ENCODE measurements at regions not wholly inside any gene's neighbourhood (a gene's known extent, or its start where the extent isn't known, plus 50 kb on each side); places are given as distances from the start of the nearest gene placed in this dataset.

GRCh38 chrX:95585321-95585720 lies 1099.3 kb upstream of the DIAPH2 start:
- Histone ChIP-seq H2AK5ac (ENCODE audit: low read length, severe bottlenecking) (no peak overlapping the region), H3K23ac (ENCODE audit: low read length in 2 of 2) (no peak overlapping the region), H4K91ac (ENCODE audit: low read length) (no peak overlapping the region), H3K4me2 (ENCODE audit: low read length, poor library complexity, severe bottlenecking) (no peak overlapping the region), H3K36me3 (ENCODE audit: control insufficient read depth in 1 of 2, insufficient read depth in 2 of 2, low read depth in 1 of 2, low read length in 2 of 2) (no peaks in the 10 kb centered on the region), H3K4me3 (ENCODE audit: insufficient read depth in 1 of 2, low read depth in 1 of 2, low read length in 2 of 2) (no peak overlapping the region), H3K9me3 (ENCODE audit: control insufficient read depth, low read length) (no peaks in the 10 kb centered on the region), H2BK120ac (ENCODE audit: low read depth, low read length) (no peak overlapping the region), H2BK15ac (ENCODE audit: low read depth, poor library complexity, severe bottlenecking) (no peak overlapping the region), H3K27ac (ENCODE audit: low read length, poor library complexity, severe bottlenecking) (no peak overlapping the region), H3K4ac (ENCODE audit: low read depth in 1 of 2, low read length in 2 of 2) (no peak overlapping the region), H3K4me1 (ENCODE audit: control insufficient read depth, insufficient read depth, low read depth, low read length) (no peaks in the 10 kb centered on the region), H2AFZ (ENCODE audit: low read depth, low read length) (no peak overlapping the region), H4K8ac (ENCODE audit: low read length) (no peak overlapping the region), H3K9ac (ENCODE audit: low read length) (no peak overlapping the region), H3K79me1 (replicated peaks; ENCODE audit: low read length, poor library complexity, severe bottlenecking) (no peaks in the 10 kb centered on the region), H3K18ac (ENCODE audit: low read depth in 1 of 2, low read length in 2 of 2) (no peak overlapping the region), H3K27me3 (ENCODE audit: control insufficient read depth in 1 of 2, insufficient read depth in 1 of 2, low read length in 2 of 2) (no peaks in the 10 kb centered on the region), H2BK5ac (ENCODE audit: low read depth, low read length, poor library complexity, severe bottlenecking) (no peak overlapping the region), H2BK12ac (ENCODE audit: low read length in 2 of 2) (no peak overlapping the region), H3K14ac (ENCODE audit: low read length in 2 of 2) (no peak overlapping the region)
- 96% methylated on average over 2 of the region's 2 CpGs for WGBS
- DNase-seq = no peak

- Histone ChIP-seq H3K18ac (ENCODE audit: low read depth in 1 of 2, low read length in 2 of 2) (no peak overlapping the region), H2BK12ac (ENCODE audit: low read length in 2 of 2) (no peak overlapping the region), H2BK120ac (ENCODE audit: low read depth, low read length) (no peak overlapping the region), H3K4me3 (ENCODE audit: insufficient read depth in 1 of 2, low read depth in 1 of 2, low read length in 2 of 2) (no peak overlapping the region), H3K4ac (ENCODE audit: low read depth in 1 of 2, low read length in 2 of 2) (no peak overlapping the region), H3K9ac (ENCODE audit: low read length) (no peak overlapping the region), H3K4me2 (ENCODE audit: low read length, poor library complexity, severe bottlenecking) (no peak overlapping the region), H3K27me3 (ENCODE audit: control insufficient read depth in 1 of 2, insufficient read depth in 1 of 2, low read length in 2 of 2) (no peaks in the 10 kb centered on the region), H4K91ac (ENCODE audit: low read length) (no peak overlapping the region), H3K36me3 (ENCODE audit: control insufficient read depth in 1 of 2, insufficient read depth in 2 of 2, low read depth in 1 of 2, low read length in 2 of 2) (no peaks in the 10 kb centered on the region), H3K14ac (ENCODE audit: low read length in 2 of 2) (no peak overlapping the region), H3K79me1 (replicated peaks; ENCODE audit: low read length, poor library complexity, severe bottlenecking) (no peaks in the 10 kb centered on the region), H2BK15ac (ENCODE audit: low read depth, poor library complexity, severe bottlenecking) (no peak overlapping the region), H2AK5ac (ENCODE audit: low read length, severe bottlenecking) (no peak overlapping the region), H2BK5ac (ENCODE audit: low read depth, low read length, poor library complexity, severe bottlenecking) (no peak overlapping the region), H4K8ac (ENCODE audit: low read length) (no peak overlapping the region), H3K27ac (ENCODE audit: low read length, poor library complexity, severe bottlenecking) (no peak overlapping the region), H3K4me1 (ENCODE audit: control insufficient read depth, insufficient read depth, low read depth, low read length) (no peaks in the 10 kb centered on the region), H3K9me3 (ENCODE audit: control insufficient read depth, low read length) (peaks cover 2% of the 10 kb centered on the region), H2AFZ (ENCODE audit: low read depth, low read length) (no peak overlapping the region), H3K23ac (ENCODE audit: low read length in 2 of 2) (no peak overlapping the region)
- DNase-seq = no peak
- WGBS = 100% methylated on average over 1 of the region's 2 CpGs
Observed at GRCh38 chrX:95612350-95612749, 1072.3 kb upstream of the DIAPH2 start.

GRCh38 chrX:95622200-95622599 lies 1062.4 kb upstream of the DIAPH2 start:
- no peak overlapping the region for H3K4ac ChIP-seq (ENCODE audit: low read depth in 1 of 2, low read length in 2 of 2)
- no peak overlapping the region for H2BK5ac ChIP-seq (ENCODE audit: low read depth, low read length, poor library complexity, severe bottlenecking)
- H3K14ac ChIP-seq (ENCODE audit: low read length in 2 of 2) = no peak overlapping the region
- H4K8ac ChIP-seq (ENCODE audit: low read length) = no peak overlapping the region
- no peak overlapping the region for H2AK5ac ChIP-seq (ENCODE audit: low read length, severe bottlenecking)
- H3K18ac ChIP-seq (ENCODE audit: low read depth in 1 of 2, low read length in 2 of 2) = no peak overlapping the region
- no peak overlapping the region for H3K27ac ChIP-seq (ENCODE audit: low read length, poor library complexity, severe bottlenecking)
- H3K36me3 ChIP-seq (ENCODE audit: control insufficient read depth in 1 of 2, insufficient read depth in 2 of 2, low read depth in 1 of 2, low read length in 2 of 2) = no peaks in the 10 kb centered on the region
- no peak overlapping the region for H4K91ac ChIP-seq (ENCODE audit: low read length)
- H2BK12ac ChIP-seq (ENCODE audit: low read length in 2 of 2) = no peak overlapping the region
- no peak overlapping the region for H3K9ac ChIP-seq (ENCODE audit: low read length)
- no peak overlapping the region for H2BK120ac ChIP-seq (ENCODE audit: low read depth, low read length)
- no peak overlapping the region for H3K4me2 ChIP-seq (ENCODE audit: low read length, poor library complexity, severe bottlenecking)
- no peak overlapping the region for H2AFZ ChIP-seq (ENCODE audit: low read depth, low read length)
- no peaks in the 10 kb centered on the region for H3K4me1 ChIP-seq (ENCODE audit: control insufficient read depth, insufficient read depth, low read depth, low read length)
- H3K27me3 ChIP-seq (ENCODE audit: control insufficient read depth in 1 of 2, insufficient read depth in 1 of 2, low read length in 2 of 2) = no peaks in the 10 kb centered on the region
- no peak for DNase-seq
- no peaks in the 10 kb centered on the region for H3K79me1 ChIP-seq (replicated peaks; ENCODE audit: low read length, poor library complexity, severe bottlenecking)
- no peaks in the 10 kb centered on the region for H3K9me3 ChIP-seq (ENCODE audit: control insufficient read depth, low read length)
- no peak overlapping the region for H2BK15ac ChIP-seq (ENCODE audit: low read depth, poor library complexity, severe bottlenecking)
- WGBS = 58% methylated on average over 4 of the region's 5 CpGs
- H3K23ac ChIP-seq (ENCODE audit: low read length in 2 of 2) = no peak overlapping the region
- H3K4me3 ChIP-seq (ENCODE audit: insufficient read depth in 1 of 2, low read depth in 1 of 2, low read length in 2 of 2) = no peak overlapping the region

GRCh38 chrX:95626748-95627147 lies 1057.9 kb upstream of the DIAPH2 start:
- Histone ChIP-seq H3K23ac (ENCODE audit: low read length in 2 of 2) (no peak overlapping the region), H3K4me3 (ENCODE audit: insufficient read depth in 1 of 2, low read depth in 1 of 2, low read length in 2 of 2) (no peak overlapping the region), H4K91ac (ENCODE audit: low read length) (no peak overlapping the region), H3K79me1 (replicated peaks; ENCODE audit: low read length, poor library complexity, severe bottlenecking) (no peaks in the 10 kb centered on the region), H2AK5ac (ENCODE audit: low read length, severe bottlenecking) (no peak overlapping the region), H2BK5ac (ENCODE audit: low read depth, low read length, poor library complexity, severe bottlenecking) (no peak overlapping the region), H3K36me3 (ENCODE audit: control insufficient read depth in 1 of 2, insufficient read depth in 2 of 2, low read depth in 1 of 2, low read length in 2 of 2) (no peaks in the 10 kb centered on the region), H2BK12ac (ENCODE audit: low read length in 2 of 2) (no peak overlapping the region), H3K14ac (ENCODE audit: low read length in 2 of 2) (no peak overlapping the region), H2BK120ac (ENCODE audit: low read depth, low read length) (no peak overlapping the region), H3K4me1 (ENCODE audit: control insufficient read depth, insufficient read depth, low read depth, low read length) (no peaks in the 10 kb centered on the region), H3K9ac (ENCODE audit: low read length) (no peak overlapping the region), H2BK15ac (ENCODE audit: low read depth, poor library complexity, severe bottlenecking) (no peak overlapping the region), H3K27ac (ENCODE audit: low read length, poor library complexity, severe bottlenecking) (no peak overlapping the region), H3K18ac (ENCODE audit: low read depth in 1 of 2, low read length in 2 of 2) (no peak overlapping the region), H3K9me3 (ENCODE audit: control insufficient read depth, low read length) (peaks cover 9% of the 10 kb centered on the region), H4K8ac (ENCODE audit: low read length) (no peak overlapping the region), H3K4ac (ENCODE audit: low read depth in 1 of 2, low read length in 2 of 2) (no peak overlapping the region), H2AFZ (ENCODE audit: low read depth, low read length) (no peak overlapping the region), H3K27me3 (ENCODE audit: control insufficient read depth in 1 of 2, insufficient read depth in 1 of 2, low read length in 2 of 2) (no peaks in the 10 kb centered on the region), H3K4me2 (ENCODE audit: low read length, poor library complexity, severe bottlenecking) (no peak overlapping the region)
- 83% methylated on average over 1 of the region's 1 CpG for WGBS
- DNase-seq = no peak

All from mesenchymal stem cell (in vitro differentiated cells and primary cell).